ENCODE measurements at regions not wholly inside any gene's neighbourhood (a gene's known extent, or its start where the extent isn't known, plus 50 kb on each side); places are given as distances from the start of the nearest gene placed in this dataset.

- FAIRE-seq (no peak), DNase-seq (ENCODE audit: insufficient read length, low spot score) (no peak)
Observed at GRCh38 chr11:70641369-70641768, 243.0 kb downstream of the CTTN start.

- DNase-seq (ENCODE audit: insufficient read length, low spot score) = no peak
- FAIRE-seq = no peak
Observed at GRCh38 chr11:70642266-70642665, 243.9 kb downstream of the CTTN start.

- FAIRE-seq (no peak), DNase-seq (ENCODE audit: insufficient read length, low spot score) (no peak)
Observed at GRCh38 chr11:70643642-70644041, 245.3 kb downstream of the CTTN start.

- peak; percentile 33 for FAIRE-seq
- no peak for DNase-seq (ENCODE audit: insufficient read length, low spot score)
Observed at GRCh38 chr11:70644343-70645060, 246.2 kb downstream of the CTTN start.

- DNase-seq (ENCODE audit: insufficient read length, low spot score) = no peak
- no peak for FAIRE-seq
Observed at GRCh38 chr11:70645537-70645936, 247.2 kb downstream of the CTTN start.

- DNase-seq (ENCODE audit: insufficient read length, low spot score) = no peak
- no peak for FAIRE-seq
Observed at GRCh38 chr11:70646272-70647049, 248.1 kb downstream of the CTTN start.

- no peak for FAIRE-seq
- no peak for DNase-seq (ENCODE audit: insufficient read length, low spot score)
Observed at GRCh38 chr11:70647188-70648166, 249.1 kb downstream of the CTTN start.

- FAIRE-seq = no peak
- peak; percentile 90 for DNase-seq (ENCODE audit: insufficient read length, low spot score)
Observed at GRCh38 chr11:70650075-70650909, 252.0 kb downstream of the CTTN start.

- FAIRE-seq (no peak), DNase-seq (ENCODE audit: insufficient read length, low spot score) (no peak)
Observed at GRCh38 chr11:70651031-70651430, 252.7 kb downstream of the CTTN start.

GRCh38 chr11:70654016-70654415, 255.7 kb downstream of the CTTN start:
- DNase-seq (ENCODE audit: insufficient read length, low spot score) = no peak
- FAIRE-seq = no peak

GRCh38 chr11:70655816-70656215, 257.5 kb downstream of the CTTN start:
- DNase-seq (ENCODE audit: insufficient read length, low spot score) = no peak
- FAIRE-seq = no peak

GRCh38 chr11:70656252-70656651, 257.9 kb downstream of the CTTN start:
- DNase-seq (ENCODE audit: insufficient read length, low spot score) = no peak
- no peak for FAIRE-seq

GRCh38 chr11:70660059-70660888, 261.9 kb downstream of the CTTN start:
- FAIRE-seq (no peak), DNase-seq (ENCODE audit: insufficient read length, low spot score) (no peak)

GRCh38 chr11:70660889-70661197, 262.5 kb downstream of the CTTN start:
- no peak for FAIRE-seq
- no peak for DNase-seq (ENCODE audit: insufficient read length, low spot score)

GRCh38 chr11:70661761-70662501, 263.6 kb downstream of the CTTN start:
- peak; percentile 53 for DNase-seq (ENCODE audit: insufficient read length, low spot score)
- FAIRE-seq = no peak

- FAIRE-seq (no peak), DNase-seq (ENCODE audit: insufficient read length, low spot score) (no peak)
Observed at GRCh38 chr11:70662691-70663098, 264.4 kb downstream of the CTTN start.

- FAIRE-seq (no peak), DNase-seq (ENCODE audit: insufficient read length, low spot score) (no peak)
Observed at GRCh38 chr11:70663815-70664214, 265.5 kb downstream of the CTTN start.

GRCh38 chr11:70666311-70666710, 268.0 kb downstream of the CTTN start:
- DNase-seq (ENCODE audit: insufficient read length, low spot score) = no peak
- no peak for FAIRE-seq

- FAIRE-seq (no peak), DNase-seq (ENCODE audit: insufficient read length, low spot score) (no peak)
Observed at GRCh38 chr11:70667767-70668166, 269.4 kb downstream of the CTTN start.
